H9 (cell line): ENCODE measurements at regions not wholly inside any gene's neighbourhood (a gene's known extent, or its start where the extent isn't known, plus 50 kb on each side); places are given as distances from the start of the nearest gene placed in this dataset.

Experiments
- DNase-seq: peaks from one replicate; pipeline ENCODE4 v3.0.0-alpha.2; 2017
- H2AFZ ChIP-seq: one replicate; pipeline ENCODE4 v1.6.1; 2013; ENCODE audit warnings: mild to moderate bottlenecking, low read length, control low read depth, moderate library complexity
- H2AK5ac ChIP-seq: 2 replicates; pipeline ENCODE4 v1.6.1; 2013; ENCODE audit warnings: low read length, control low read depth, mixed read lengths; ENCODE audit not compliant: insufficient read length
- H2BK120ac ChIP-seq: one replicate; pipeline ENCODE4 v1.6.1; 2013; ENCODE audit warnings: low read depth, mild to moderate bottlenecking, low read length, control low read depth, inconsistent platforms; ENCODE audit not compliant: poor library complexity, severe bottlenecking
- H2BK12ac ChIP-seq: 2 replicates; pipeline ENCODE4 v1.6.1; 2013; ENCODE audit warnings: low read length, control low read depth, mixed read lengths, low read depth; ENCODE audit not compliant: insufficient read length
- H2BK15ac ChIP-seq: 2 replicates; pipeline ENCODE4 v1.6.1; 2013; ENCODE audit warnings: low read depth, low read length, control low read depth
- H2BK20ac ChIP-seq: one replicate; pipeline ENCODE4 v1.6.1; 2013; ENCODE audit warnings: low read depth, mild to moderate bottlenecking, low read length, control low read depth, inconsistent platforms; ENCODE audit not compliant: poor library complexity, severe bottlenecking
- H2BK5ac ChIP-seq: 2 replicates; pipeline ENCODE4 v1.6.1; 2013; ENCODE audit warnings: low read length, control low read depth, mixed read lengths; ENCODE audit not compliant: insufficient read length
- H3K14ac ChIP-seq: 2 replicates; pipeline ENCODE4 v1.6.1; 2013; ENCODE audit warnings: low read length, control low read depth; ENCODE audit not compliant: insufficient read depth
- H3K18ac ChIP-seq: 2 replicates; pipeline ENCODE4 v1.6.1; 2013; ENCODE audit warnings: low read depth, mild to moderate bottlenecking, mixed read lengths, low read length, control low read depth; ENCODE audit not compliant: insufficient read length
- H3K23ac ChIP-seq: 2 replicates; pipeline ENCODE4 v1.6.1; 2013; ENCODE audit warnings: low read length, control low read depth, mixed read lengths, low read depth; ENCODE audit not compliant: insufficient read length
- H3K23me2 ChIP-seq: 2 replicates; pipeline ENCODE4 v1.6.1; 2013; ENCODE audit warnings: low read depth, mild to moderate bottlenecking, mixed read lengths, low read length, control low read depth; ENCODE audit not compliant: insufficient read length, poor library complexity, severe bottlenecking
- H3K27ac ChIP-seq: 2 replicates; pipeline ENCODE4 v1.5.1; 2013; ENCODE audit warnings: low read length, control low read depth, mixed read lengths, low read depth; ENCODE audit not compliant: insufficient read length
- H3K27me3 ChIP-seq: 2 replicates; pipeline ENCODE4 v1.6.1; 2013; ENCODE audit warnings: low read length, control low read depth, inconsistent platforms; ENCODE audit not compliant: insufficient read depth
- H3K4ac ChIP-seq: 2 replicates; pipeline ENCODE4 v1.6.1; 2013; ENCODE audit warnings: low read depth, mild to moderate bottlenecking, control low read depth, inconsistent platforms, low read length, moderate library complexity
- H3K4me1 ChIP-seq: 2 replicates; pipeline ENCODE4 v1.6.1; 2013; ENCODE audit warnings: low read length, control low read depth, inconsistent platforms; ENCODE audit not compliant: insufficient read depth
- H3K4me2 ChIP-seq: 2 replicates; pipeline ENCODE4 v1.6.1; 2013; ENCODE audit warnings: low read length, control low read depth, mixed read lengths; ENCODE audit not compliant: insufficient read length, insufficient read depth
- H3K56ac ChIP-seq: 2 replicates; pipeline ENCODE4 v1.6.1; 2013; ENCODE audit warnings: low read depth, mild to moderate bottlenecking, mixed read lengths, low read length, control low read depth; ENCODE audit not compliant: insufficient read length
- H3K79me1 ChIP-seq: 2 replicates; pipeline ENCODE4 v1.6.1; 2013; ENCODE audit warnings: low read depth, mild to moderate bottlenecking, moderate library complexity, low read length, control low read depth, inconsistent platforms; ENCODE audit not compliant: insufficient read depth, poor library complexity, severe bottlenecking
- H3K79me2 ChIP-seq: 2 replicates; pipeline ENCODE4 v1.6.1; 2013; ENCODE audit warnings: low read length, control low read depth, inconsistent platforms; ENCODE audit not compliant: insufficient read depth
- H3K9ac ChIP-seq: 2 replicates; pipeline ENCODE4 v1.6.1; 2013; ENCODE audit warnings: low read length, control low read depth, mixed read lengths; ENCODE audit not compliant: insufficient read length; ENCODE audit errors: extremely low read depth
- H3K9me3 ChIP-seq: one replicate; pipeline ENCODE4 v1.6.1; 2013; ENCODE audit warnings: low read depth, low read length, inconsistent platforms; ENCODE audit not compliant: control insufficient read depth
- H3T11ph ChIP-seq: one replicate; pipeline ENCODE4 v1.6.1; 2013; ENCODE audit warnings: mild to moderate bottlenecking, low read length, control low read depth, inconsistent platforms
- H4K20me1 ChIP-seq: one replicate; pipeline ENCODE4 v1.6.1; 2013; ENCODE audit not compliant: control insufficient read depth, insufficient read length, insufficient read depth
- H4K5ac ChIP-seq: 2 replicates; pipeline ENCODE4 v1.6.1; 2013; ENCODE audit warnings: low read depth, mild to moderate bottlenecking, mixed read lengths, low read length, control low read depth; ENCODE audit not compliant: insufficient read length
- H4K8ac ChIP-seq: replicated peaks from 2 replicates; pipeline ENCODE4 v1.6.1; 2013; ENCODE audit warnings: low read length, control low read depth, mixed read lengths, low read depth; ENCODE audit not compliant: insufficient read length
- H4K91ac ChIP-seq: 2 replicates; pipeline ENCODE4 v1.6.1; 2013; ENCODE audit warnings: low read depth, mild to moderate bottlenecking, moderate library complexity, mixed read lengths, low read length, control low read depth; ENCODE audit not compliant: insufficient read length
- H3K27ac Mint-ChIP-seq, 3 experiments: 2 replicates in 2 of 3; 3 replicates in 1 of 3; pipeline ENCODE4 v1.8.0; 2020 to 2021; ENCODE audit warnings: mixed read lengths in 3 of 3, mild to moderate bottlenecking in 1 of 3, moderate library complexity in 1 of 3
- H3K27me3 Mint-ChIP-seq: 2 replicates; pipeline ENCODE4 v1.8.0; 2021; ENCODE audit warnings: low read depth, mild to moderate bottlenecking, moderate library complexity, mixed read lengths
- H3K36me3 Mint-ChIP-seq, 3 experiments: 2 replicates in 2 of 3; 3 replicates in 1 of 3; pipeline ENCODE4 v1.8.0; 2020 to 2021; ENCODE audit warnings: low read depth in 3 of 3, mixed read lengths in 3 of 3; ENCODE audit not compliant: insufficient read depth in 1 of 3
- H3K4me1 Mint-ChIP-seq, 2 experiments: 2 replicates each; pipeline ENCODE4 v1.8.0; 2020; ENCODE audit warnings: mixed read lengths in 2 of 2
- H3K4me3 Mint-ChIP-seq, 2 experiments: 2 replicates in 1 of 2; 3 replicates in 1 of 2; pipeline ENCODE4 v1.8.0; 2020 to 2021; ENCODE audit warnings: mild to moderate bottlenecking in 2 of 2, mixed read lengths in 2 of 2, moderate library complexity in 1 of 2
- H3K9me3 Mint-ChIP-seq, 2 experiments: 2 replicates in 1 of 2; 3 replicates in 1 of 2; pipeline ENCODE4 v1.8.0; 2020; ENCODE audit warnings: mild to moderate bottlenecking in 2 of 2, mixed read lengths in 2 of 2, moderate library complexity in 1 of 2
- WGBS: extraction: QIAGEN DNeasy Blood & Tissue Kit; methylation state at CpG from one replicate; pipeline ENCODE4 v1.1.7; 2013; ENCODE audit warnings: missing lambda C conversion rate, low lambda C conversion rate, mixed read lengths; ENCODE audit not compliant: insufficient read length; ENCODE audit errors: extremely low coverage; 5-methylcytosine and 5-hydroxymethylcytosine counted together
- TF ChIP-seq, protein P1 (sequence below): fragments of 200-600 bp; sonication (generic); conservative IDR thresholded peaks from 3 replicates; pipeline ENCODE4 v1.8.0; 2021; ENCODE audit warnings: antibody characterized with exemption, mild to moderate bottlenecking

DNA sequence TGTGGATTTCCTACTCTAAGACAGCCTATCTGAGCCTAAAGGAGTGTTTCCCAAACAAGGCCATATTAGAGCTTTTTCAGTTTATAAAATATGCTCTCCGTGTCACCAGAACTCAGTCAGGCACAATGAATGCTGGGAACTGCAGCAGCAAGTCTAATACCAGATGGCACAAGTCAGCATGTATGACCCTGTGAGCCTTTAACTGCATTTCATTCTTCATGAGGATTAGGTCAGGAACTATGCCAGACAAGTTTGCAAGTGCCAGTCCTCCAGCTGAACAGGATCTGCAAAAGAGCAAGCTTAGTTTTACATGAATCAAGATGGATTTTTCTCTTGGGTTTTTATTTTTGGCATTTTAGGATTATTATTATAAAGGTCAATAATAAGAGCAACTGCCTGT, 66.7 kb upstream of the SAMD5 start:
- Histone ChIP-seq H2AK5ac (no peak overlapping the region), H3K14ac (no peak overlapping the region), H3K79me2 (no peaks in the 10 kb centered on the region), H3K4me2 (no peak overlapping the region), H2BK20ac (no peak overlapping the region), H3K27me3 (peaks cover 41% of the 10 kb centered on the region; the same call in 1 of the 2 replicates), H4K91ac (no peak overlapping the region), H2AFZ (no peak overlapping the region), H2BK5ac (no peak overlapping the region), H4K20me1 (no peaks in the 10 kb centered on the region), H3K23ac (no peak overlapping the region), H3K56ac (no peak overlapping the region), H2BK15ac (no peak overlapping the region), H3T11ph (no peak overlapping the region), H2BK120ac (no peak overlapping the region), H3K79me1 (no peaks in the 10 kb centered on the region), H3K18ac (no peak overlapping the region), H3K4ac (no peak overlapping the region), H3K23me2 (no peaks in the 10 kb centered on the region), H3K9ac (no peak overlapping the region), H2BK12ac (no peak overlapping the region), H3K4me1 (peaks cover 5% of the 10 kb centered on the region; the same call in 1 of the 2 replicates), H4K8ac (no peak overlapping the region), H4K5ac (no peak overlapping the region), H3K9me3 (no peaks in the 10 kb centered on the region), H3K27ac (no peak overlapping the region)
- no CpG with 5 or more reads among the region's 1 CpG for WGBS
- H3K9me3 Mint-ChIP-seq: peaks cover 4 to 7% of the 10 kb centered on the region in 2 experiments; a peak in 3 of 5 replicates
- peaks cover 89% of the 10 kb centered on the region for H3K27me3 Mint-ChIP-seq
- H3K4me1 Mint-ChIP-seq: peaks cover 31 to 44% of the 10 kb centered on the region in 2 experiments
- no peak overlapping the region for H3K4me3 Mint-ChIP-seq
- TF ChIP-seq, protein P1, sequence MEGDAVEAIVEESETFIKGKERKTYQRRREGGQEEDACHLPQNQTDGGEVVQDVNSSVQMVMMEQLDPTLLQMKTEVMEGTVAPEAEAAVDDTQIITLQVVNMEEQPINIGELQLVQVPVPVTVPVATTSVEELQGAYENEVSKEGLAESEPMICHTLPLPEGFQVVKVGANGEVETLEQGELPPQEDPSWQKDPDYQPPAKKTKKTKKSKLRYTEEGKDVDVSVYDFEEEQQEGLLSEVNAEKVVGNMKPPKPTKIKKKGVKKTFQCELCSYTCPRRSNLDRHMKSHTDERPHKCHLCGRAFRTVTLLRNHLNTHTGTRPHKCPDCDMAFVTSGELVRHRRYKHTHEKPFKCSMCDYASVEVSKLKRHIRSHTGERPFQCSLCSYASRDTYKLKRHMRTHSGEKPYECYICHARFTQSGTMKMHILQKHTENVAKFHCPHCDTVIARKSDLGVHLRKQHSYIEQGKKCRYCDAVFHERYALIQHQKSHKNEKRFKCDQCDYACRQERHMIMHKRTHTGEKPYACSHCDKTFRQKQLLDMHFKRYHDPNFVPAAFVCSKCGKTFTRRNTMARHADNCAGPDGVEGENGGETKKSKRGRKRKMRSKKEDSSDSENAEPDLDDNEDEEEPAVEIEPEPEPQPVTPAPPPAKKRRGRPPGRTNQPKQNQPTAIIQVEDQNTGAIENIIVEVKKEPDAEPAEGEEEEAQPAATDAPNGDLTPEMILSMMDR: no peak
- H3K36me3 Mint-ChIP-seq: peaks cover 0 to 8% (median 5%) of the 10 kb centered on the region in 3 experiments; a peak in 3 of 7 replicates
- H3K27ac Mint-ChIP-seq: no peak overlapping the region
- no peak for DNase-seq
